Cardiac muscle cell (in vitro differentiated cells and primary cell): ENCODE measurements at regions not wholly inside any gene's neighbourhood (a gene's known extent, or its start where the extent isn't known, plus 50 kb on each side); places are given as distances from the start of the nearest gene placed in this dataset.

Experiments
- DNase-seq, 2 donors: peaks; one replicate each; pipeline versions ENCODE4 v3.0.0 to v3.0.0-alpha.2; 2010 to 2017; ENCODE audit warnings: low read depth in 1 of 2, low spot score in 1 of 2
- H3K27ac ChIP-seq: fragments of 200-600 bp; sonication (generic); 2 replicates; pipeline ENCODE4 v1.5.1; 2016
- H3K27me3 ChIP-seq: fragments of 200-600 bp; sonication (generic); 2 replicates; pipeline ENCODE4 v1.6.0; 2016; ENCODE audit warnings: control low read depth
- H3K36me3 ChIP-seq: fragments of 200-600 bp; sonication (generic); 2 replicates; pipeline ENCODE4 v1.5.1; 2016; ENCODE audit warnings: control low read depth
- H3K4me1 ChIP-seq: fragments of 200-600 bp; sonication (generic); 2 replicates; pipeline ENCODE4 v1.8.1; 2017; ENCODE audit warnings: low read depth, mild to moderate bottlenecking, mixed run types
- H3K4me3 ChIP-seq: fragments of 200-600 bp; sonication (generic); 2 replicates; pipeline ENCODE4 v1.5.1; 2016; ENCODE audit warnings: mild to moderate bottlenecking
- H3K9me3 ChIP-seq: fragments of 200-600 bp; sonication (generic); 2 replicates; pipeline ENCODE4 v1.5.1; 2017; ENCODE audit warnings: low read depth, mild to moderate bottlenecking, control low read depth
- CTCF ChIP-seq: IDR thresholded peaks from 2 replicates; pipeline ENCODE4 v1.5.1; 2012; ENCODE audit warnings: low read depth, mild to moderate bottlenecking, low read length

- H3K9me3 ChIP-seq: no peaks in the 10 kb centered on the region
- no peak for DNase-seq
- no peak overlapping the region for H3K27ac ChIP-seq
- no peak overlapping the region for H3K4me3 ChIP-seq
- H3K36me3 ChIP-seq: no peaks in the 10 kb centered on the region
- H3K4me1 ChIP-seq: no peaks in the 10 kb centered on the region
- no peak for TF ChIP-seq CTCF
- no peaks in the 10 kb centered on the region for H3K27me3 ChIP-seq
Measured at GRCh38 chr9:80385246-80385645, 813.5 kb downstream of the TLE4 start.

GRCh38 chr9:80383331-80383730 lies 811.6 kb downstream of the TLE4 start:
- H3K27me3 ChIP-seq: no peaks in the 10 kb centered on the region
- no peak for DNase-seq
- H3K27ac ChIP-seq: no peak overlapping the region
- H3K9me3 ChIP-seq: no peaks in the 10 kb centered on the region
- no peak for TF ChIP-seq CTCF
- no peak overlapping the region for H3K4me3 ChIP-seq
- no peaks in the 10 kb centered on the region for H3K4me1 ChIP-seq
- H3K36me3 ChIP-seq: no peaks in the 10 kb centered on the region

- H3K4me1 ChIP-seq: no peaks in the 10 kb centered on the region
- H3K27ac ChIP-seq: no peak overlapping the region
- no peak overlapping the region for H3K4me3 ChIP-seq
- no peaks in the 10 kb centered on the region for H3K9me3 ChIP-seq
- no peak for DNase-seq
- H3K27me3 ChIP-seq: no peaks in the 10 kb centered on the region
- no peak for TF ChIP-seq CTCF
- no peaks in the 10 kb centered on the region for H3K36me3 ChIP-seq
Measured at GRCh38 chr9:80382211-80382891, 810.6 kb downstream of the TLE4 start.

GRCh38 chr9:80380301-80380700 lies 808.5 kb downstream of the TLE4 start:
- H3K9me3 ChIP-seq: no peaks in the 10 kb centered on the region
- DNase-seq: no peak
- no peak overlapping the region for H3K27ac ChIP-seq
- no peak for TF ChIP-seq CTCF
- H3K4me1 ChIP-seq: no peaks in the 10 kb centered on the region
- no peak overlapping the region for H3K4me3 ChIP-seq
- H3K36me3 ChIP-seq: no peaks in the 10 kb centered on the region
- no peaks in the 10 kb centered on the region for H3K27me3 ChIP-seq

- no peaks in the 10 kb centered on the region for H3K36me3 ChIP-seq
- H3K27ac ChIP-seq: no peak overlapping the region
- no peak overlapping the region for H3K4me3 ChIP-seq
- no peaks in the 10 kb centered on the region for H3K27me3 ChIP-seq
- H3K9me3 ChIP-seq: no peaks in the 10 kb centered on the region
- TF ChIP-seq CTCF: no peak
- no peak for DNase-seq
- no peaks in the 10 kb centered on the region for H3K4me1 ChIP-seq
Measured at GRCh38 chr9:80378669-80379293, 807.0 kb downstream of the TLE4 start.
